Hematopoietic multipotent progenitor cell treated with erythropoietin and hydrocortisone succinate and interleukin-3 and kit ligand, for 8 days (in vitro differentiated cells): ENCODE measurements at regions not wholly inside any gene's neighbourhood (a gene's known extent, or its start where the extent isn't known, plus 50 kb on each side); places are given as distances from the start of the nearest gene placed in this dataset.
"Not testable (repeated sequence)": the region's sequence is repeated elsewhere in the genome, so short reads cannot be mapped to it uniquely, and the experiment has no call there.

Experiments
- DNase-seq: peaks from one replicate; pipeline ENCODE4 v3.0.0-alpha.2; 2015

GRCh38 chr6:113004470-113005270, 657.5 kb downstream of the RFPL4B start:
- no peak for DNase-seq

GRCh38 chr6:113006494-113006893, 659.4 kb downstream of the RFPL4B start:
- DNase-seq, result no peak

- DNase-seq, result no peak
Observed at GRCh38 chr6:113009682-113010081, 662.6 kb downstream of the RFPL4B start.

- DNase-seq, result no peak
Observed at GRCh38 chr6:113010196-113010989, 663.3 kb downstream of the RFPL4B start.

- DNase-seq, result no peak
Observed at GRCh38 chr6:113011389-113011788, 664.3 kb downstream of the RFPL4B start.

DNA sequence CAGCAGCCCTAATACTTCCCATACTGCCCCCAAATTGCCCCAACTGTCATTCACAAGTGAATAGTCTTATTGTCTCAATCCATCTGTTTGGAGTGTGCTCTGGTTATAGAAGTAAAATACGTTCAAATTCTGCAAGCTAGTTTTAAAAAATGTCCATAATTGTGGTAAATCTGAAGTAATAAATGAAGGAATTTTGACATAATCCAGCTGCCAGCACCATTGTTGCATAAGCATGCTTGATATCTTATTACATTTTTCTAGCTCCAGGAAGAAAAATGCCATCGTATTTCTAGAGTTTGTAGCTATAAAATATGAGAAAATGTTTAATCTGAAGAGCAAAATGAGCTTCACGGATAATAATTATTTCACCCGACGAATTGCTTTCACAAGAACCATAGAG, 664.7 kb downstream of the RFPL4B start:
- no peak for DNase-seq

- DNase-seq, result no peak
Observed at GRCh38 chr6:113015249-113015648, 668.1 kb downstream of the RFPL4B start.

DNA sequence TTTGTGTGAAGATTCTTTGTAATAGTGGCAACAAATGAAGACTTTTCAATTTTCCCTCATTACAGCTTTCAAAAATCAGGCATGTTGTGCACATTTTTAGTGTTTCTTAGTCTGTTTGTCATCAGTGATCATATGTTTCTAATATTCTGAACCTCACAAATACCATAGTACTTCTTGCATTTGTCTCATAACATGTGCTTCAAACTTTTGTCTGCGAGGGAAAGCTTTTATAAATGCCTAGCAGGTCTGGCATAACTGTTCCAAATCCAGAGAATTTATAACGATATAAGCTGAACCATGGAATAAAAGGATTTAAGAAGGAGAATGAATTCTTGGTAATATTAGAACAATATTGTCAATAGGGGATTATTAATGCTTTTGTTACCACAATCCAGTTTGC, 670.2 kb downstream of the RFPL4B start:
- no peak for DNase-seq

DNA sequence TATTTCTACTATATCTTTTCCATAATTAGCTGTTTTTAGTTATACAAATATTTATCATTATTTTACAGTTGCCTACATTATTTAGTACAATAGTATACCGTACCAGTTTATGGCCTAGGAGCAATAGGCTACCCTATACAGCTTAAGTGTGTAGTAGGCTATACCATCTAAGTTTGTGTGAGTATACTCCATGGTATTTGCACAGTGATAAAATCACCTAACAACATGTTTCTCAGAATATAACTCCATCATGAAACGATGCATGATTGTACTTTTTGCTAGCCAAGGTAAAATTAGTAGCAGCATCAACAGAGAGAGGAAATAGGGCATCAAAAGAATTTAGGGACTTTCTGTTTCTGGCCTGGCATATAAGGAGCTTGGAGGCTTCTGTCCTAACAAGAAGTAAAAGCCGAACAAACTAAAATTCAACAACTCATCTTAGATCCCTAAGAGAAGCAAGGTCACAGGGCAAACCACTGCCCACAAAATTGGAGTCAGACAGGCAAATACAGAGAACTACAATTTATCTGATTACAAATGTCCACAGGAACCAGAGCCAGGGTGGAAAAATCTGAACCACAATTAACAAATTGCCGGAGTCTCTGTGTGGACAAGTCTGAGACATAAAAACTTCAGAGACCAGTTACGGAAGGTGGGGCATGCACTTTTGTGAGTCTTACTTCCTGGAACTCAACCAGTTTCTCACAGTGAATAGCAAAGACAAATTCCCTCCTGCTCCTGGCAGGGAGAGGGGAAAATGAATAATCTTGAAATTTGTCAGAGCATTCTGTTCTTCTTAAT, 671.4 kb downstream of the RFPL4B start:
- DNase-seq, result no peak

DNA sequence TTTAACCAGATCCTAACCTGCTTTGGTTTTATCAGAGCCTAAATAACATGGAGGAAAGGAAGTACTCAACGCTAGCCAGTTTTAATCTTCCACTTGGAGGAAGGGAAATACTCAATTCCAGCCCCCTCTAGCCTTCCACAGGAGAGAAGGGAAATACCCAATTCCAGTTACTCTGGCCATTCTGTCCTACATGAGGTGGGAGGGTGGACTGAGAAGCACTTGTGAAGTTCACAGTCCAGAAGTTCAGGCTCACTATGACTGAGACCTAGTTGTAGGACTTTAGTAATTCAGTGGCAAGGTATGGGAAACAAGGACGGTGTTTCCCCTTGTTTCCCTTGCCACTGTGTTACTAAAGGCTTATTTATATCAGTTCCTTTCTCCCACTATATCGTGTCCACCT, 672.0 kb downstream of the RFPL4B start:
- no peak for DNase-seq

DNA sequence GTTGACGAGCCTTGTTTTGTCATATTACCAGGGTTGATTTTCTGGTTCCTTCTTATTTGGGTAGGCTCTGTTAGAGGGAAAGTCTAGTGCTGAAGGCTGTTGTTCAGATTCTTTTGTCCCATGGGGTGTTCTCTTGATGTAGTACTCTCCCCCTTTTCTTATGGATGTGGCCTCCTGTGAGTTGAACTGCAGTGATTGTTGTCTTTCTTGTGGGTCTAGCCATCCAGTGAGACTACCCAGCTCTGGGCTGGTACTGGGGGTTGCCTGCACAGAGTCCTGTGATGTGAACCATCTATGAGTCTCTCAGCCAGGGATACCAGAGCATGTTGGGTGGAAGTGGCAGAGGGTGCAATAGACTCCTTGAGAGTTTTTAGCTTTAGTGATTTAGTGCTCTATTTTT, 680.6 kb downstream of the RFPL4B start:
- DNase-seq, result no peak

GRCh38 chr6:113029161-113029560, 682.0 kb downstream of the RFPL4B start:
- not testable (repeated sequence) for DNase-seq

DNA sequence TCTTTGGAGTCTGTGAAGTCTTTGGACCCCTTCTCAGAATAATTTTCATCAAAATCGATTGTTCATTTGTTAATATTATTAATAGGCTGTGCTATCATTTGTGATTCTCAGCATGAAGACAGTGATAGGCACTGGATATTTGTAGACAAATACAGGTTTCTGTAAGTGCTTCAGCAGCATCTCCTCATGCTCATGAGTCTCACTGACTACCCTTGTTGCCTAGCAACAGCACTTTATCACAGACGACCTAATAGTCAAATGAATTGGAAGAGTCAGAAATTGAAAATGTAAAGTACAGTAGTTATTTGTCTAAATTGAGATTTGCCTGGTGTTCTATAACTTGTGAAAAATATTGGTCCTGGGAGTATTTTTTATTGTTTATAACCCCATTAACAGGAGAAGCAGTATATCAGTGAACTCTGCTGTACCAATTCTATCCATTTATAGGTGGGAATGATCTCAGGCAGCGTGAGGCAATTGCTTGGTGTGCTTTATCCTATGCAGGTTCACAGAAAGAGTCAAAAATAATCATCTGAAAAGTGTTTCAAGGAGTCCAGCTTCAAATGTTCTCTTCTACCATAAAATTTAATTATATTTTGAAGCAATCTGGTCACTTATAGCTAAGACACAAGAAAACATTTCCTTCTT, 684.6 kb downstream of the RFPL4B start:
- DNase-seq, result no peak

DNA sequence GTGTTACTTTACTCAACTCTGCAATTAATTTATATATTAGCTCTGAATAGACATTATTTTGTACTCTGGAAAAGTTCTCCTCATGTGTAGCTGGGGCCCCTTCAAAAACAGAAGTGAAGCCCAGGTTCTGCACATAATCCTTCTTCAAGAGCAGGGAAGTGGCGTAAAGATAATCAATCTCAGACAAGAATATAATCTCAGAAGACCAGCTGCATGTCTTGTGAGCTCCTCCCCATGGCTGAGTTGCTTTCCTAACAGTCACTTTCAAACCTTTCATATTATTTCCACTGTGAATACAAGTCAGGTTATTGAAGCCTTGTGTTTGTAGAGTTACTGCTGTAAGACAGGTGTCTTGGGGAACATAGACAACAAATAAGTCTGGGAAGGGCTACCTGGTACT, 691.9 kb downstream of the RFPL4B start:
- no peak for DNase-seq

- no peak for DNase-seq
Observed at GRCh38 chr6:113047148-113047547, 700.0 kb downstream of the RFPL4B start.

DNA sequence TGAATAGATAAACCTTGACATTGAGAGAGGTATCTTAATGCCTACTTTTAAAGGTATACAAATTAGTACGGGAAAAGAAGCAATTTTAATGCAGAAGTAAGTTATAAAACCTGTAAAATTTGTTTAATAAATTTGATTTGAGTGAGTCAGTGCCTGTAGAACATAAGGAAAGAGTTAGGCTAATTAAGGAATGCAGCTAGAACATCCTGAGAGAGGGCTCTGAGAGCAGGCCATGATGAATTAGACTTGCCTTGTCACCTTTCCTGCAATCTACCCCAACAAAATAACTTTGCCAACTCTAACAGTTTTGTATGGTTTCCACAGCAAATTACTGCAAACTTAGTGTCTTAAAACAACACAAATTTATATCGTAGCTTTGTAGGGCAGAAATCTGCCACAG, 700.8 kb downstream of the RFPL4B start:
- no peak for DNase-seq

- no peak for DNase-seq
Observed at GRCh38 chr6:113048741-113049140, 701.6 kb downstream of the RFPL4B start.

DNA sequence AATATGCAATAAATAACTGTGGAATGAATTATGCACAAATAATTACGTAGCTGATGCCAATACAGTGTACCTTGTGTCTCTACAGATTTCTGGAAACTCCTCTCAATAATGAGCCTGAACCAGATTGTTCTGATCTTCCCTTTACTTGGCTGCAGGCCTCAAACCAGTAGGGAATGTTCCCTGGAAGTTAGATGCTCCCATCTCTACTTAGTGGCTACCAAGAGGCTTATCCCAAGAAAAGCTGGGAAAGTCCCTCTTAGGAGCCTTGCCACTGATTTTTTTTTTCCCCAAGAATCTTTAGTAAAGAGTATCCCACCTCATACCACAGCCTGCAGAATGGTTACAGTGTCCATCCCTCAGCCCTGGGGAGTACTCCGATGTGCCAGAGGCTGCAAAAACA, 702.1 kb downstream of the RFPL4B start:
- DNase-seq, result no peak

DNA sequence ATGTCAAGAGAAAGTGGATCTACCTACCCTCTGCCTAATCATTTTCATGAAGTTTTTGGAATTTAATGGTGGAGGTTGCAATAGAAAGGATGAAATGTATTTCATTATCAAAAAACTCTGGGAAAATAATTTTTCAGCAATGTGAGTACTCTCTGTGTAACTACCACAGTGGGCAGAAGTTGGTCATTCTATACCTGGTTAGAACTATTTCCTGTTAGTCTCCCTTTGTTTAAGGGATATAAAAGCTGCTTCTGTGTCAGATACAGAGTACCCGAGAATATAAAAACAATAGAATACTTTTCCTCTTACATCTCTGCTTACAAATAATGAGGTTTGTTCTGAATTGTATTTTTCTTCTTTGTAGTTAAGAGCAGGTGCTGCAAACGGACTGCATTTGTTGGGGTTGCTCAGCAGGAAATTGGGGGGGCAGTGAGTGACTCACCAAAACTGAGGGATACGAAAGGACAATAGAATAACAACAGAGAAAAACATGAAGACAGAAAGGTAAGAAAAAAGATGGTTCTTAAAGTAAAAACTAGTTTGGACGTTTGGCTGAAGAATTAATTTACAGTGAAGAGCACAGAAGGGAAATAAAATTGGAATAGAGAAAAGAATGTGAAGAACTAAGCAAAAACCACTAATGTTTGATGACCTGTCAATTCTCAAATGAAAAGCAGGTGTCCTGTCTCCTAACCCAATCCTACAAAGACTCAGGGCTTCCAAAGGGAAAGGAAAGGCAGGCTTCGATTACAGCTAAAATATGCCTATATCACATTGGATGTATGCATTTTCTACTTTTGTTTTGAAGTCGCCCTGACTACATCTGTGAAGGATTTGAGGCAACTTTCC, 703.1 kb downstream of the RFPL4B start:
- DNase-seq, result no peak

- no peak for DNase-seq
Observed at GRCh38 chr6:113050979-113051378, 703.8 kb downstream of the RFPL4B start.

DNA sequence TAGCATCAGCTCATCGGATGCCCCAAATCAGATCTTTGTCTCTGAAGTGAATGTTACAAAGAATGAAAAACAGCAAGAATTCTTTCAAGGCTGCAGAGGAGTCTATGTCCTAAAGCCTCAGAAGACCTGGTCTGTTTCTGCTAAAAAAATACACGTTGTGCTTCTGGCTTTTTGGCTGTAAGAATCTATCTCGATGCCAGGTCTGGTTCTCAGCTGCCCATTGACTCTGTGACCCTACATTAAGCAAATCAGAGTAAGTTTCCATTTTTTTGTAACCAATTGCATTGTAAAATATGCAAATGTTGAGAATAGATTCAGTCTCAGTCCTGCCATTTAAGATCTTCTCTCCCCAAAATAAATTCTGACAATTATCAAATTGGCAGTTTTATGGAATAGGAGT, 705.4 kb downstream of the RFPL4B start:
- no peak for DNase-seq

DNA sequence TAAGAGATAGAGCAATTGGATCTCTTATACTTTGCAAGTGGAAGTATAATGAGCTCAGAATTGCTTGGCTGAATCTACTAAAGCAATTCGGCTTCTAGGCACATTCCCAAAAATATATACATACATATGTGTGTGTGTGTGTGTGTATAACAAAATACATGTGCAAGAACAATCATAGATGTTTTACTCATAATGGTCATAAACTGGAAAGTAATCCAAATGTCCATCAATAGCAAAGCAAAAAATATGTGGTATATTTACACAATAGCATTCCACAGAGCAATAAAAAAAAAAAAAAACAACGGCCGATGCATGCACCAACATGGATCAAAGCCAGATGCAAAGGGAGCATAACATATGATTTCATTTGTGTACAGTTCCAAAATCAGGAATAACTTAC, 707.9 kb downstream of the RFPL4B start:
- no peak for DNase-seq
